H1 (cell line): ENCODE measurements at regions not wholly inside any gene's neighbourhood (a gene's known extent, or its start where the extent isn't known, plus 50 kb on each side); places are given as distances from the start of the nearest gene placed in this dataset.

ENCODE experiments used
- CTCF ChIA-PET: fragments of 300-600 bp; sonication (Branson Sonifier 250); formaldehyde crosslinking; loops from one replicate; lab custom pipeline; 2021; ENCODE audit not compliant: partially characterized antibody; lab: Charles Lee
- POLR2A ChIA-PET: fragments of 300-600 bp; sonication (Branson Sonifier 250); formaldehyde crosslinking; loops from one replicate; lab custom pipeline; 2021; ENCODE audit warnings: inconsistent platforms; ENCODE audit not compliant: partially characterized antibody; lab: Charles Lee
- DNase-seq, 2 experiments: peaks; one replicate each; pipeline versions ENCODE4 v3.0.0 to v3.0.0-alpha.2; 2010 to 2022; ENCODE audit warnings: low spot score in 2 of 2, low read depth in 1 of 2, mixed read lengths in 1 of 2
- FAIRE-seq: peaks from 2 replicates; lab custom pipeline; 2011; peaks lifted over from hg19 to GRCh38; lab: Jason Lieb, UNC
- H2AFZ ChIP-seq: 2 replicates; pipeline ENCODE4 v1.8.1; 2012; ENCODE audit warnings: low read length, inconsistent platforms
- H2AK5ac ChIP-seq: 2 replicates; pipeline ENCODE4 v1.6.1; 2013; ENCODE audit warnings: low read depth, low read length
- H2BK120ac ChIP-seq: replicated peaks from 2 replicates; pipeline ENCODE3; 2013; ENCODE audit warnings: low read depth, low read length, inconsistent platforms
- H2BK12ac ChIP-seq: 2 replicates; pipeline ENCODE4 v1.6.1; 2013; ENCODE audit warnings: low read depth, low read length
- H2BK15ac ChIP-seq: 2 replicates; pipeline ENCODE4 v1.6.1; 2013; ENCODE audit warnings: low read length
- H2BK20ac ChIP-seq: 2 replicates; pipeline ENCODE4 v1.6.1; 2013; ENCODE audit warnings: low read length
- H2BK5ac ChIP-seq: 2 replicates; pipeline ENCODE4 v1.6.1; 2013; ENCODE audit warnings: low read depth, low read length
- H3K14ac ChIP-seq: 2 replicates; pipeline ENCODE4 v1.6.1; 2013; ENCODE audit warnings: inconsistent platforms; ENCODE audit not compliant: insufficient read length
- H3K18ac ChIP-seq: 2 replicates; pipeline ENCODE4 v1.6.1; 2013; ENCODE audit warnings: low read length; ENCODE audit errors: extremely low read depth
- H3K23ac ChIP-seq: 2 replicates; pipeline ENCODE4 v1.6.1; 2013; ENCODE audit warnings: inconsistent platforms; ENCODE audit not compliant: insufficient read length
- H3K23me2 ChIP-seq: 2 replicates; pipeline ENCODE4 v1.6.1; 2013; ENCODE audit warnings: low read depth, low read length
- H3K27ac ChIP-seq: 2 replicates; pipeline ENCODE4 v1.6.1; 2011; ENCODE audit warnings: low read depth, low read length, inconsistent platforms
- H3K27me3 ChIP-seq, 4 experiments: replicated peaks in 1 of 4; 1 replicate in 1 of 4; 2 replicates in 3 of 4; pipeline versions ENCODE4 v1.6.1 to v1.8.1; 2011 to 2013; ENCODE audit warnings: low read length in 3 of 4, mild to moderate bottlenecking in 3 of 4, inconsistent platforms in 2 of 4, mixed read lengths in 2 of 4, moderate library complexity in 1 of 4; ENCODE audit not compliant: control insufficient read depth in 3 of 4, insufficient read depth in 3 of 4; ENCODE audit errors: extremely low read depth in 1 of 4
- H3K36me3 ChIP-seq, 4 experiments: 2 replicates each; pipeline versions ENCODE4 v1.6.1 to v1.8.1; 2011 to 2013; ENCODE audit warnings: mild to moderate bottlenecking in 4 of 4, low read length in 3 of 4, moderate library complexity in 2 of 4, control low read depth in 1 of 4, inconsistent platforms in 1 of 4; ENCODE audit not compliant: insufficient read depth in 4 of 4, control insufficient read depth in 2 of 4
- H3K4ac ChIP-seq: replicated peaks from 2 replicates; pipeline ENCODE3; 2013; ENCODE audit warnings: low read length, low read depth, mixed read lengths, inconsistent platforms; ENCODE audit not compliant: insufficient read length
- H3K4me1 ChIP-seq, 4 experiments: replicated peaks in 1 of 4; 1 replicate in 1 of 4; 2 replicates in 3 of 4; pipeline versions ENCODE4 v1.6.1 to v1.8.1; 2011 to 2013; ENCODE audit warnings: low read length in 3 of 4, inconsistent platforms in 2 of 4, mixed read lengths in 1 of 4; ENCODE audit not compliant: insufficient read depth in 4 of 4, control insufficient read depth in 3 of 4
- H3K4me2 ChIP-seq, 2 experiments: 2 replicates each; pipeline versions ENCODE4 v1.6.1 to v1.8.1; 2011 to 2013; ENCODE audit warnings: low read depth in 2 of 2, low read length in 2 of 2, control low read depth in 1 of 2, inconsistent platforms in 1 of 2, mild to moderate bottlenecking in 1 of 2; ENCODE audit not compliant: insufficient read depth in 1 of 2
- H3K4me3 ChIP-seq, 4 experiments: fragments of 200-600, 300-600 bp in 1 of 4; sonication (generic), shearing (Covaris generic), sonication (Bioruptor Twin) in 1 of 4; 2 replicates each; pipeline versions ENCODE4 v1.5.1 to v1.8.1; 2011 to 2016; ENCODE audit warnings: low read length in 4 of 4, low read depth in 3 of 4, control low read depth in 2 of 4, inconsistent platforms in 2 of 4, mild to moderate bottlenecking in 2 of 4, mixed read lengths in 1 of 4, moderate library complexity in 1 of 4; ENCODE audit not compliant: insufficient read depth in 2 of 4; ENCODE audit errors: extremely low read depth in 1 of 4
- H3K56ac ChIP-seq: replicated peaks from 2 replicates; pipeline ENCODE3; 2013; ENCODE audit warnings: low read depth, mild to moderate bottlenecking, mixed read lengths, low read length, inconsistent platforms; ENCODE audit not compliant: insufficient read length
- H3K79me1 ChIP-seq: 2 replicates; pipeline ENCODE4 v1.6.1; 2013; ENCODE audit warnings: low read depth, low read length, control low read depth
- H3K79me2 ChIP-seq, 2 experiments: 2 replicates each; pipeline versions ENCODE4 v1.6.1 to v1.8.1; 2012 to 2013; ENCODE audit warnings: low read length in 2 of 2, mild to moderate bottlenecking in 2 of 2, inconsistent platforms in 1 of 2; ENCODE audit not compliant: insufficient read depth in 2 of 2, control insufficient read depth in 1 of 2
- H3K9ac ChIP-seq, 4 experiments: replicated peaks in 1 of 4; 1 replicate in 1 of 4; 2 replicates in 3 of 4; pipeline versions ENCODE4 v1.6.1 to v1.8.1; 2011 to 2013; ENCODE audit warnings: low read depth in 3 of 4, low read length in 3 of 4, control low read depth in 2 of 4, mild to moderate bottlenecking in 2 of 4, moderate library complexity in 2 of 4, inconsistent platforms in 1 of 4; ENCODE audit errors: extremely low read depth in 1 of 4
- H3K9me3 ChIP-seq, 2 experiments: 2 replicates each; pipeline versions ENCODE4 v1.6.1 to v1.8.1; 2012 to 2013; ENCODE audit warnings: mild to moderate bottlenecking in 2 of 2, moderate library complexity in 2 of 2, control low read depth in 1 of 2, inconsistent platforms in 1 of 2, low read depth in 1 of 2, low read length in 1 of 2, mixed read lengths in 1 of 2; ENCODE audit not compliant: insufficient read depth in 2 of 2
- H4K20me1 ChIP-seq, 2 experiments: replicated peaks in 1 of 2; 2 replicates each; pipeline versions ENCODE3 to v1.8.1; 2011 to 2013; ENCODE audit warnings: inconsistent platforms in 2 of 2, low read length in 2 of 2, mild to moderate bottlenecking in 1 of 2; ENCODE audit not compliant: insufficient read depth in 2 of 2, control insufficient read depth in 1 of 2
- H4K5ac ChIP-seq: 2 replicates; pipeline ENCODE4 v1.6.1; 2013; ENCODE audit warnings: low read length, low read depth, mixed read lengths, inconsistent platforms; ENCODE audit not compliant: insufficient read length
- H4K8ac ChIP-seq: 2 replicates; pipeline ENCODE4 v1.8.0; 2013; ENCODE audit warnings: mild to moderate bottlenecking, moderate library complexity, low read length, inconsistent platforms; ENCODE audit not compliant: insufficient read depth; ENCODE audit errors: extremely low read depth
- H4K91ac ChIP-seq: replicated peaks from 2 replicates; pipeline ENCODE3; 2013; ENCODE audit warnings: low read length, mixed read lengths, inconsistent platforms; ENCODE audit not compliant: insufficient read length
- JUND ChIP-seq: IDR thresholded peaks from 2 replicates; pipeline ENCODE4 v1.6.1; 2011; ENCODE audit warnings: mild to moderate bottlenecking, improper control_type of control experiment, low read length
- KDM4A ChIP-seq: IDR thresholded peaks from one replicate; pipeline ENCODE4 v1.7.1; 2012; ENCODE audit warnings: low read depth, mild to moderate bottlenecking, moderate library complexity, low read length, inconsistent platforms; ENCODE audit not compliant: severe bottlenecking
- MAFK ChIP-seq: IDR thresholded peaks from 2 replicates; pipeline ENCODE4 v1.6.1; 2012; ENCODE audit warnings: low read depth, mild to moderate bottlenecking, improper control_type of control experiment, low read length
- RBBP5 ChIP-seq: IDR thresholded peaks from 2 replicates; pipeline ENCODE4 v1.7.1; 2012; ENCODE audit warnings: low read depth, mild to moderate bottlenecking, inconsistent platforms, low read length, moderate library complexity, borderline replicate concordance
- RXRA ChIP-seq: IDR thresholded peaks from 2 replicates; pipeline ENCODE4 v1.6.1; 2011; ENCODE audit warnings: low read depth, mild to moderate bottlenecking, low read length, moderate library complexity; ENCODE audit not compliant: insufficient read depth
- SIN3A ChIP-seq, 2 experiments: IDR thresholded peaks in 1 of 2; conservative IDR thresholded peaks in 1 of 2; 2 replicates each; pipeline ENCODE4 v1.6.1; 2011 to 2012; ENCODE audit warnings: low read length in 2 of 2, improper control_type of control experiment in 1 of 2, low read depth in 1 of 2, mild to moderate bottlenecking in 1 of 2
- SUZ12 ChIP-seq: fragments of 200-600 bp; sonication (generic); IDR thresholded peaks from 2 replicates; pipeline ENCODE4 v1.6.1; 2012; ENCODE audit warnings: mild to moderate bottlenecking, inconsistent platforms, low read length, moderate library complexity, mixed read lengths
- YY1 ChIP-seq: IDR thresholded peaks from 2 replicates; pipeline ENCODE4 v1.6.1; 2011; ENCODE audit warnings: low read depth, mild to moderate bottlenecking, low read length
- WGBS, 2 experiments: shearing (Covaris generic) in 1 of 2; methylation state at CpG; one replicate each; pipeline versions ENCODE4 v1.1.6 to v1.1.7; 2013 to 2015; ENCODE audit warnings: low lambda C conversion rate in 2 of 2, mixed read lengths in 2 of 2, inconsistent platforms in 1 of 2, low coverage in 1 of 2, missing lambda C conversion rate in 1 of 2; ENCODE audit not compliant: insufficient replicate concordance in 2 of 2, insufficient coverage in 1 of 2, insufficient read length in 1 of 2; ENCODE audit errors: extremely low coverage in 1 of 2, missing lambda C conversion rate in 1 of 2; 5-methylcytosine and 5-hydroxymethylcytosine counted together
- TF ChIP-seq, protein P1 (sequence below): IDR thresholded peaks from 2 replicates; pipeline ENCODE4 v1.6.1; 2011; ENCODE audit warnings: low read depth, mild to moderate bottlenecking, low read length; ENCODE audit not compliant: insufficient read depth

DNA sequence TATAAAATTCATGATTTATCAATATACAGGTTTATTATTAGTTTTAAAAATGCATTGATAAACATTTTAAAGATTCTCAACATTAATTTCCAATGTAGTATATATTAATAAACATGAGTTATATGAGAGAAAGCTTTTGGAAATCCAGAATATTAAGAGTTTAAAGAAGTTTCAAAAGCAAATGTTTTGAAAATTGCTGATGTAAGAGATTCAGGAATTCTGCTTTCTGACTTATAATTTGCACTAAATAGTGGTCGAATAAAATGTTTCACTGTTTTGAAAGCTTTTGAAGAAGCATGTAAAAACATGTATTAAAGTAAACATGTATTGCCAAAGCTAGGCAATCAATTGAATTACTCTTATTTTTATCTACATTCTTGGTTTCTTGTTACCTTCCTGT, 151.2 kb upstream of the CXorf51B start:
- H3K23me2 ChIP-seq, result no peaks in the 10 kb centered on the region
- H4K20me1 ChIP-seq, result no peaks in the 10 kb centered on the region
- no peak overlapping the region for H3K14ac ChIP-seq
- H2AFZ ChIP-seq, result no peak overlapping the region
- peaks cover 7% of the 10 kb centered on the region in 2 experiments; a peak in 3 of 4 replicates for H3K9me3 ChIP-seq
- H3K79me1 ChIP-seq, result no peaks in the 10 kb centered on the region
- H3K56ac ChIP-seq, result no peak overlapping the region
- no peak overlapping the region for H3K23ac ChIP-seq
- H3K4me2 ChIP-seq, result no peak overlapping the region
- H3K27ac ChIP-seq, result no peak overlapping the region
- H3K4ac ChIP-seq, result no peak overlapping the region
- no peaks in the 10 kb centered on the region for H3K36me3 ChIP-seq
- H2BK12ac ChIP-seq, result no peak overlapping the region
- H2AK5ac ChIP-seq, result no peak overlapping the region
- no peak overlapping the region for H4K91ac ChIP-seq
- H2BK120ac ChIP-seq, result no peak overlapping the region
- ChIA-PET CTCF (no interaction called here), POLR2A (no interaction called here)
- no peak overlapping the region for H4K5ac ChIP-seq
- no peak overlapping the region for H2BK15ac ChIP-seq
- H2BK5ac ChIP-seq, result no peak overlapping the region
- H4K8ac ChIP-seq, result no peak overlapping the region
- no peak overlapping the region for H3K4me3 ChIP-seq
- DNase-seq, result no peak
- no peaks in the 10 kb centered on the region for H3K27me3 ChIP-seq
- no peak overlapping the region for H3K9ac ChIP-seq
- WGBS, 2 experiments, result 89% methylated on average over 1 of the region's 1 CpG; no CpG with 5 or more reads in 1 of the 2 experiments
- no peak overlapping the region for H2BK20ac ChIP-seq
- H3K4me1 ChIP-seq, result no peaks in the 10 kb centered on the region
- TF ChIP-seq RBBP5 (no peak), YY1 (no peak), SIN3A (conservative IDR thresholded peaks at IDR 0.05 in 1 of 2, IDR thresholded peaks at IDR 0.05 in 1 of 2; ENCODE audit: low read depth in 1 of 2, low read length in 2 of 2) (no peak), JUND (no peak), SUZ12 (no peak), MAFK (no peak), KDM4A (no peak), RXRA (no peak)
- TF ChIP-seq, protein P1, sequence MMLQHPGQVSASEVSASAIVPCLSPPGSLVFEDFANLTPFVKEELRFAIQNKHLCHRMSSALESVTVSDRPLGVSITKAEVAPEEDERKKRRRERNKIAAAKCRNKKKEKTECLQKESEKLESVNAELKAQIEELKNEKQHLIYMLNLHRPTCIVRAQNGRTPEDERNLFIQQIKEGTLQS, result no peak
- TF ChIP-seq, all 59 proteins: peak for 0
- no peak for FAIRE-seq
- Histone ChIP-seq H3K79me2 (no peaks in the 10 kb centered on the region), H3K18ac (no peak overlapping the region)
